CD4-positive, alpha-beta memory T cell (primary cell): ENCODE measurements at regions not wholly inside any gene's neighbourhood (a gene's known extent, or its start where the extent isn't known, plus 50 kb on each side); places are given as distances from the start of the nearest gene placed in this dataset.

ENCODE experiments used
- CTCF ChIA-PET: fragments of 350-600 bp; sonication (Branson Sonifier 250); formaldehyde crosslinking; loops from one replicate; lab custom pipeline; 2021; ENCODE audit warnings: inconsistent platforms; ENCODE audit not compliant: partially characterized antibody; lab: Charles Lee
- POLR2A ChIA-PET: fragments of 350-600 bp; sonication (Branson Sonifier 250); formaldehyde crosslinking; loops from one replicate; lab custom pipeline; 2021; ENCODE audit not compliant: partially characterized antibody; lab: Charles Lee
- DNase-seq, 5 donors: peaks; one replicate each; pipeline versions ENCODE4 v3.0.0 to v3.0.0-alpha.2; 2020 to 2022; ENCODE audit warnings: mixed read lengths in 1 of 5
- H3K27ac ChIP-seq: one replicate; pipeline ENCODE4 v1.7.0; 2013; ENCODE audit warnings: low read depth, low read length
- H3K27me3 ChIP-seq: 2 replicates; pipeline ENCODE4 v1.7.0; 2013; ENCODE audit warnings: mild to moderate bottlenecking, low read length, moderate library complexity; ENCODE audit not compliant: insufficient read depth
- H3K36me3 ChIP-seq: 2 replicates; pipeline ENCODE4 v1.7.0; 2013; ENCODE audit warnings: mild to moderate bottlenecking, low read length, moderate library complexity; ENCODE audit not compliant: insufficient read depth
- H3K4me1 ChIP-seq: 2 replicates; pipeline ENCODE4 v1.7.0; 2013; ENCODE audit warnings: mild to moderate bottlenecking, low read length, moderate library complexity; ENCODE audit not compliant: insufficient read depth
- H3K4me3 ChIP-seq, 2 donors: one replicate each; pipeline ENCODE4 v1.7.0; 2013; ENCODE audit warnings: low read length in 2 of 2, mild to moderate bottlenecking in 1 of 2
- H3K9me3 ChIP-seq, 2 donors: one replicate each; pipeline ENCODE4 v1.7.0; 2013; ENCODE audit warnings: low read length in 2 of 2, control low read depth in 1 of 2; ENCODE audit not compliant: control insufficient read depth in 1 of 2
- H3K27ac Mint-ChIP-seq, 7 donors: one replicate each; pipeline ENCODE4 v1.8.0; 2020 to 2021; ENCODE audit warnings: mixed read lengths in 7 of 7, mild to moderate bottlenecking in 6 of 7, inconsistent platforms in 3 of 7, moderate library complexity in 3 of 7
- H3K27me3 Mint-ChIP-seq, 2 donors: one replicate each; pipeline ENCODE4 v1.8.0; 2020 to 2021; ENCODE audit warnings: mixed read lengths in 2 of 2
- H3K36me3 Mint-ChIP-seq, 2 donors: one replicate each; pipeline ENCODE4 v1.8.0; 2020 to 2021; ENCODE audit warnings: mixed read lengths in 2 of 2, inconsistent platforms in 1 of 2, mild to moderate bottlenecking in 1 of 2
- H3K4me1 Mint-ChIP-seq, 4 donors: one replicate each; pipeline ENCODE4 v1.8.0; 2020 to 2021; ENCODE audit warnings: mixed read lengths in 4 of 4, mild to moderate bottlenecking in 1 of 4
- H3K4me3 Mint-ChIP-seq, 8 donors: one replicate each; pipeline ENCODE4 v1.8.0; 2020 to 2021; ENCODE audit warnings: mixed read lengths in 8 of 8, mild to moderate bottlenecking in 7 of 8, moderate library complexity in 6 of 8, inconsistent platforms in 3 of 8
- H3K9me3 Mint-ChIP-seq, 8 donors: one replicate each; pipeline ENCODE4 v1.8.0; 2020 to 2021; ENCODE audit warnings: mixed read lengths in 8 of 8, mild to moderate bottlenecking in 5 of 8, inconsistent platforms in 3 of 8, moderate library complexity in 1 of 8
- intact Hi-C: fragments of 100-400 bp; cut with micrococcal nuclease; formaldehyde crosslinking; loops from one replicate; pipeline ENCODE4 v1.15.1; 2023

DNA sequence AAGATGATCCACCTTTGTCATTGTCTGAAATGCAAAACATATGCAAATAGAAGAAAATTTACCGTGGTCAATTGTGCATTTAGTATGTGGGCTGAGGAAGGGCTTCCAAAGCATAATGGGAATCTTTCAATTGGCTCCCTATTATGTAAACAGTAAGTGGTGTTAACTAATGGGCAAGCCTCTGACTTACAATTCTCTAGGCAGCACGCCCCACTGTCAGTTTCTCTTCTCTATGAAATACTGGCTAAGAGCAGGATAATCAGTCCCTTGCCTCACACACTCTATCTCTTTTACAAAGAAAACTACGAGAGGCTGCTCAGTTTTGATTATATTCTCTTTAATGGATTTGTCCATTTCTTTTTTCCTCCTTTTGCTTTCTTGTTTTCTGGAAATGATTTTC lies 1272.6 kb downstream of the PCDH19 start:
- DNase-seq, result no peak
- Histone ChIP-seq H3K36me3 (no peaks in the 10 kb centered on the region), H3K4me3 (no peak overlapping the region), H3K9me3 (no peaks in the 10 kb centered on the region), H3K4me1 (no peaks in the 10 kb centered on the region), H3K27ac (no peak overlapping the region), H3K27me3 (no peaks in the 10 kb centered on the region)
- peaks cover 0 to 6% (median 0%) of the 10 kb centered on the region in 8 donors for H3K9me3 Mint-ChIP-seq
- CTCF ChIA-PET, result no interaction called here
- H3K27me3 Mint-ChIP-seq, result no peaks in the 10 kb centered on the region
- H3K36me3 Mint-ChIP-seq, result no peaks in the 10 kb centered on the region
- no peak overlapping the region for H3K27ac Mint-ChIP-seq
- POLR2A ChIA-PET, result no interaction called here
- no peak overlapping the region for H3K4me3 Mint-ChIP-seq
- no peaks in the 10 kb centered on the region for H3K4me1 Mint-ChIP-seq
- intact Hi-C loops, result no loop called here

DNA sequence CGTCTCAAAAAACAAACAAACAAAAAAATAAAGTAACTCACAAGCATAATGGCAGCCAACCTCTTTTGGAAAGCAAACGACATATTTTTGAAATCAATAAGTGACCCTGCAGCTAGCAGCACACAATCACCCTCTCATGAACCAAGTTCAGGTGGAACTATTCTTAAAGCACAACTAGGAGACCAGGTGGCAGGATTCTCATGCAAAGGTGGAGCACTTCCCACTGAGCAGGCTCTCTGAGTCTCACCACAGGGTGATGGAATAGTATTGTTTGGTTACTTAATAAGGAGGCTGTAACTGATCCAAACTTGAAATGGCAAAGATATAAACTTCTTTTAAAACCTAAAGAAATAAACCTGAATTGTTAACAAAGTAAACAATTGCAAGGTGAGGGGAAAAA lies 1293.1 kb downstream of the PCDH19 start:
- Mint-ChIP-seq H3K27ac (no peak overlapping the region), H3K27me3 (no peaks in the 10 kb centered on the region), H3K4me1 (no peaks in the 10 kb centered on the region), H3K9me3 (peaks cover 0 to 2% (median 0%) of the 10 kb centered on the region in 8 donors), H3K36me3 (no peaks in the 10 kb centered on the region), H3K4me3 (no peak overlapping the region)
- intact Hi-C loops, result no loop called here
- CTCF ChIA-PET, result no interaction called here
- Histone ChIP-seq H3K4me1 (no peaks in the 10 kb centered on the region), H3K27me3 (no peaks in the 10 kb centered on the region), H3K9me3 (no peaks in the 10 kb centered on the region), H3K4me3 (no peak overlapping the region), H3K27ac (no peak overlapping the region), H3K36me3 (no peaks in the 10 kb centered on the region)
- DNase-seq, result no peak
- POLR2A ChIA-PET, result no interaction called here

DNA sequence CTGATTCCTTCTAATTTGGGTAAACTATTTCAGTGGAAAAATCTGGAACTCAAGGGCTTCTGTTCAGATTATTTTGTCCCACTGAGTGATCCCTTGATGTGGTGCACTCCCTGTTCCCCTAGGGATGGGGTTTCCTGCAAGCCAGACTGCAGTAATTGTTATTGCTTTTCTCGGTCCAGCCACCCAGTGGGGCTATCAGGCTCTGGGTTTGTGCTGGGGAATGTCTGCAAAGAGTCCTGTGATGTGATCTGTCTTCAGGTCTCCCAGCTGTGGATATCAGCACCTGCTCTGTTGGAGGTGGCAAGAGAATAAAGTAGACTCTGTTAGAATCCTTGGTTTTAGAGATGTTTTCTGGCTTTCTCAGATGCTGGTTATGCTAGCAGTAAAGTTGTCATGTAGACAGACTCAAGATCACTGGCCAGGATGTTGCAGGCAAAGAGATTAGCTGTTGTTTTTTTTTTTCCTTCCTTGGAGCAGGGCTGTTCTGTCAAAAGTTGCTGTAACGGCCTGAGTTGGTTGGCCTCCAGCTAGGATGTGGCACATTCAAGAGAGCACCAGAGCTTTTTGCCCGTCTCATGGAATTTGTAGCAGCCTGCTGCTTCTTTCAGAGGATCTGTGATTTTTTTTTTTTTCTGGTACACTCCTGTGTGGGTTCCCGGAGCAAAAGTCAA lies 1314.0 kb downstream of the PCDH19 start:
- DNase-seq, result no peak
- H3K4me1 ChIP-seq, result no peaks in the 10 kb centered on the region
- no peaks in the 10 kb centered on the region for H3K9me3 ChIP-seq
- no peak overlapping the region for H3K27ac Mint-ChIP-seq
- no peak overlapping the region for H3K4me3 ChIP-seq
- H3K4me3 Mint-ChIP-seq, result no peak overlapping the region
- ChIA-PET CTCF (no interaction called here), POLR2A (no interaction called here)
- no peaks in the 10 kb centered on the region for H3K27me3 Mint-ChIP-seq
- H3K36me3 Mint-ChIP-seq, result no peaks in the 10 kb centered on the region
- peaks cover 0 to 4% (median 0%) of the 10 kb centered on the region in 8 donors for H3K9me3 Mint-ChIP-seq
- no peak overlapping the region for H3K27ac ChIP-seq
- H3K4me1 Mint-ChIP-seq, result no peaks in the 10 kb centered on the region
- no peaks in the 10 kb centered on the region for H3K36me3 ChIP-seq
- H3K27me3 ChIP-seq, result no peaks in the 10 kb centered on the region
- intact Hi-C loops, result no loop called here

DNA sequence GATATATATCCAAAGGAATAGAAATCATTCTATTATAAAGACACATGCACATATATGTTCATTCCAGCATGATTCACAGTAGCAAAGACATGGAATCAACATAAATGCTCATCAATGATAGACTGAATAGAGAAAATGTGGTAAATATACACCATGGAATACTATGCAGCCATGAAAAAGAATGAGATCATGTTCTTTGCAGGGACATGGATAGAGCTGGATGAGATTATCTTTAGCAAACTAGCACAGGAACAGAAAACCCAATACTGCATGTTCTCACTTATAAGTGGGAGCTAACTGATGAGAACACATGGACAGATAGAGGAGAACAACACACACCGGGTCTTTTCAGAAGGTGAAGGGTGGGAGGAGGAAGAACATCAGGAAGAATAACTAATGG lies 1318.6 kb downstream of the PCDH19 start:
- H3K4me1 ChIP-seq, result no peaks in the 10 kb centered on the region
- no peak overlapping the region for H3K4me3 ChIP-seq
- no peaks in the 10 kb centered on the region for H3K27me3 ChIP-seq
- no peaks in the 10 kb centered on the region for H3K36me3 Mint-ChIP-seq
- CTCF ChIA-PET, result no interaction called here
- intact Hi-C loops, result no loop called here
- no peaks in the 10 kb centered on the region for H3K4me1 Mint-ChIP-seq
- H3K9me3 ChIP-seq, result no peaks in the 10 kb centered on the region
- H3K27me3 Mint-ChIP-seq, result no peaks in the 10 kb centered on the region
- POLR2A ChIA-PET, result no interaction called here
- H3K27ac Mint-ChIP-seq, result no peak overlapping the region
- H3K27ac ChIP-seq, result no peak overlapping the region
- no peaks in the 10 kb centered on the region for H3K36me3 ChIP-seq
- no peak overlapping the region for H3K4me3 Mint-ChIP-seq
- DNase-seq, result no peak
- H3K9me3 Mint-ChIP-seq, result peaks cover 0 to 9% (median 3%) of the 10 kb centered on the region in 8 donors

DNA sequence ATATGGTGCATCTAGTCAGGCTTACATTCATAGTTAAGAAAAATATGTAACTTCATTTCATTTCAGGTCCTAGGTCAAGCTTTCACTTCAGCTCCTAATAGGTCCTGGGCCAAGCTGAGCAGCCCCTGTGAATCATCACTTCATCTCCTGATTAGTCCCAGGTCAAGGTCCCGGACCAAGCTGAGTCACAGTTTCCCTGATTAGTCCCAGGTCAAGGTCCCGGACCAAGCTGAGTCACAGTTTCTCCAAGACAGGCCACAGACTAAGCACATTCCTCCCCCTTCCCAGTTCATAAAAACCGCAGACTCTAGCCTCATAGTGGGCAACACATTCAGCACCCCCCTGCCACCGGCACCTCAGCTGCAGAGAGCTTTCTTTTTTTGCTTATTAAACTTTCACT lies 1331.8 kb downstream of the PCDH19 start:
- Histone ChIP-seq H3K27me3 (no peaks in the 10 kb centered on the region), H3K36me3 (no peaks in the 10 kb centered on the region), H3K27ac (no peak overlapping the region), H3K9me3 (no peaks in the 10 kb centered on the region), H3K4me1 (no peaks in the 10 kb centered on the region), H3K4me3 (no peak overlapping the region)
- CTCF ChIA-PET, result no interaction called here
- intact Hi-C loops, result no loop called here
- no peak for DNase-seq
- H3K4me1 Mint-ChIP-seq, result no peaks in the 10 kb centered on the region
- H3K27ac Mint-ChIP-seq, result no peak overlapping the region
- POLR2A ChIA-PET, result no interaction called here
- no peak overlapping the region for H3K4me3 Mint-ChIP-seq
- H3K9me3 Mint-ChIP-seq, result peaks cover 0 to 3% (median 0%) of the 10 kb centered on the region in 8 donors
- H3K27me3 Mint-ChIP-seq, result no peaks in the 10 kb centered on the region
- no peaks in the 10 kb centered on the region for H3K36me3 Mint-ChIP-seq

DNA sequence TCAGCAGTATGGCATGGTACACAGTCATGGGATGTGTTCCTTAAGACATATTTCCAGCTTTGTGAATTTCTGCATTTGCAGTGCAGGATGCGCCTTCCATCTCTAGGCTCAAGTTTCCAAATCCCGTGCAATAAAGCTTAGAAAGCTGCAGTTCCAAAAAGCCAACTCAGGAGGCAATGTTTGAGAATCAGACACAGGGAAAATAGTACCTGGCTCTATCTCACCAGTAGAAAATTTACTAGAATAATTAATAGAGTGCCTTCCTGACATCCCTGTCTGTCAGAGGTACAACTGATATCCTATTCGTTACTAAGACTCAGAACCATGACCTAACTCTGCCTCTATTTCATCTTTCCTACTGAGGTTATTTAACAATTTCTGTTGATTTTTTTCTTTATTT lies 1333.0 kb downstream of the PCDH19 start:
- Histone ChIP-seq H3K27me3 (no peaks in the 10 kb centered on the region), H3K4me1 (no peaks in the 10 kb centered on the region), H3K27ac (no peak overlapping the region), H3K9me3 (no peaks in the 10 kb centered on the region), H3K36me3 (no peaks in the 10 kb centered on the region), H3K4me3 (no peak overlapping the region)
- peaks cover 0 to 3% (median 0%) of the 10 kb centered on the region in 8 donors for H3K9me3 Mint-ChIP-seq
- intact Hi-C loops, result no loop called here
- no peak overlapping the region for H3K27ac Mint-ChIP-seq
- H3K4me1 Mint-ChIP-seq, result no peaks in the 10 kb centered on the region
- ChIA-PET POLR2A (no interaction called here), CTCF (no interaction called here)
- no peaks in the 10 kb centered on the region for H3K27me3 Mint-ChIP-seq
- H3K4me3 Mint-ChIP-seq, result no peak overlapping the region
- no peaks in the 10 kb centered on the region for H3K36me3 Mint-ChIP-seq
- DNase-seq, result no peak

DNA sequence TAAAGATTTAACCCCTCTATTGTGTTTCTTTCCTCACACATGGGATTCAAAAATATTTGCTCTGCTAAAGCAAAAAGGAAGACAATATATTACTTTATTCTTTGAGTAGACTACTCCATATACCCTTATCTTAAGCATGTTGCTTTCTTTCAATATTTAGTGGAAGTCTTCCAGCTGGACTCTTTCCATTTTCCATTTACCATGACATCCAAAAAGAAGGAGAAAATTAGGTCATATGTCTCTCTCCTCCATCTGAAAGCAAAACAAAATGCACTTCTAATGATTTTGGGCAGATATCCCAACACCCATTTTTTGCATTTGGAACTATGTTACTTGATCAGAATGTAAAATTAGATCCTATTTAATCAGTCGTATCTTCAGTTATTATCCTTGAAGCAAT lies 1336.5 kb downstream of the PCDH19 start:
- Mint-ChIP-seq H3K4me3 (no peak overlapping the region), H3K9me3 (peaks cover 0 to 3% (median 0%) of the 10 kb centered on the region in 8 donors), H3K36me3 (no peaks in the 10 kb centered on the region), H3K4me1 (no peaks in the 10 kb centered on the region), H3K27me3 (no peaks in the 10 kb centered on the region), H3K27ac (no peak overlapping the region)
- Histone ChIP-seq H3K36me3 (no peaks in the 10 kb centered on the region), H3K27ac (no peak overlapping the region), H3K27me3 (no peaks in the 10 kb centered on the region), H3K4me3 (no peak overlapping the region), H3K9me3 (no peaks in the 10 kb centered on the region), H3K4me1 (no peaks in the 10 kb centered on the region)
- ChIA-PET POLR2A (no interaction called here), CTCF (no interaction called here)
- intact Hi-C loops, result no loop called here
- no peak for DNase-seq

DNA sequence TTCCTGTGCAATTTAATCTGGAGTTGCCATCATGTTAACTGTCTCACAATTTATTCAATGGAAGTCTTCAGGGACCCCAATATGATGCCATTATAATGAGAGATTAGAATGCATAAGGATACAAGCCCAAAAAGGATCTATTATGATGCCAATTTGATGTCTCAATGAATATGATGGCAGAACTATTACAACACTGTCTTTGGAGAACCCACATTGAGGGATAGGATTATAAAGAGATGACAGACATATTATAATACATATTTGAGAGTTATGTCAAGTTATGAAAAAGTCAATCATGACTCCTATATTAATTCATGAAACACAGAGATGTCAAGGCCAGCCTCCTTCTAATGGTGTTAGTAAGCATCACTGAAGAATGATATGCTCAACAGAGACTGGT lies 1358.4 kb downstream of the PCDH19 start:
- Histone ChIP-seq H3K9me3 (no peaks in the 10 kb centered on the region), H3K27ac (no peak overlapping the region), H3K27me3 (no peaks in the 10 kb centered on the region), H3K4me3 (no peak overlapping the region), H3K36me3 (no peaks in the 10 kb centered on the region), H3K4me1 (no peaks in the 10 kb centered on the region)
- intact Hi-C loops, result no loop called here
- no peaks in the 10 kb centered on the region for H3K36me3 Mint-ChIP-seq
- CTCF ChIA-PET, result no interaction called here
- POLR2A ChIA-PET, result no interaction called here
- no peaks in the 10 kb centered on the region for H3K27me3 Mint-ChIP-seq
- H3K27ac Mint-ChIP-seq, result no peak overlapping the region
- no peak for DNase-seq
- no peak overlapping the region for H3K4me3 Mint-ChIP-seq
- H3K9me3 Mint-ChIP-seq, result peaks cover 0 to 2% (median 0%) of the 10 kb centered on the region in 8 donors
- no peaks in the 10 kb centered on the region for H3K4me1 Mint-ChIP-seq
